ENCODE measurements at regions not wholly inside any gene's neighbourhood (a gene's known extent, or its start where the extent isn't known, plus 50 kb on each side); places are given as distances from the start of the nearest gene placed in this dataset.

GRCh38 chr6:125354649-125355048 is 52.9 kb upstream of the HDDC2 start:
- no peak overlapping the region for H3K4me3 ChIP-seq (ENCODE audit: low read depth in 1 of 2, low read length in 2 of 2)
- no peaks in the 10 kb centered on the region for H3K36me3 ChIP-seq (ENCODE audit: control insufficient read depth in 2 of 2, insufficient read depth in 2 of 2, low read length in 1 of 2)
- peaks cover 0 to 2% of the 10 kb centered on the region in 2 donors for H3K27me3 ChIP-seq (ENCODE audit: control insufficient read depth in 1 of 2, insufficient read depth in 2 of 2, low read length in 2 of 2)
- WGBS, 2 donors = 77 to 78% methylated on average over 3 of the region's 3 CpGs
- no peak overlapping the region for H3K27ac ChIP-seq (ENCODE audit: low read depth in 2 of 2, low read length in 1 of 2)
- no peaks in the 10 kb centered on the region for H3K4me1 ChIP-seq (ENCODE audit: control insufficient read depth in 2 of 2, insufficient read depth in 2 of 2, low read length in 1 of 2)
- H3K9me3 ChIP-seq (ENCODE audit: control insufficient read depth in 2 of 2, insufficient read depth in 1 of 2, low read depth in 1 of 2, low read length in 1 of 2) = no peaks in the 10 kb centered on the region

GRCh38 chr6:125356884-125357283 is 55.1 kb upstream of the HDDC2 start:
- Histone ChIP-seq H3K4me1 (ENCODE audit: control insufficient read depth in 2 of 2, insufficient read depth in 2 of 2, low read length in 1 of 2) (no peaks in the 10 kb centered on the region), H3K4me3 (ENCODE audit: low read depth in 1 of 2, low read length in 2 of 2) (no peak overlapping the region), H3K36me3 (ENCODE audit: control insufficient read depth in 2 of 2, insufficient read depth in 2 of 2, low read length in 1 of 2) (no peaks in the 10 kb centered on the region), H3K9me3 (ENCODE audit: control insufficient read depth in 2 of 2, insufficient read depth in 1 of 2, low read depth in 1 of 2, low read length in 1 of 2) (no peaks in the 10 kb centered on the region), H3K27ac (ENCODE audit: low read depth in 2 of 2, low read length in 1 of 2) (no peak overlapping the region), H3K27me3 (ENCODE audit: control insufficient read depth in 1 of 2, insufficient read depth in 2 of 2, low read length in 2 of 2) (peaks cover 0 to 2% of the 10 kb centered on the region in 2 donors)
- WGBS, 2 donors = 48 to 57% methylated on average over 5 of the region's 5 CpGs

GRCh38 chr6:125357515-125358256 is 55.9 kb upstream of the HDDC2 start:
- Histone ChIP-seq H3K9me3 (ENCODE audit: control insufficient read depth in 2 of 2, insufficient read depth in 1 of 2, low read depth in 1 of 2, low read length in 1 of 2) (no peaks in the 10 kb centered on the region), H3K36me3 (ENCODE audit: control insufficient read depth in 2 of 2, insufficient read depth in 2 of 2, low read length in 1 of 2) (no peaks in the 10 kb centered on the region), H3K4me1 (ENCODE audit: control insufficient read depth in 2 of 2, insufficient read depth in 2 of 2, low read length in 1 of 2) (no peaks in the 10 kb centered on the region), H3K27ac (ENCODE audit: low read depth in 2 of 2, low read length in 1 of 2) (no peak overlapping the region), H3K4me3 (ENCODE audit: low read depth in 1 of 2, low read length in 2 of 2) (no peak overlapping the region), H3K27me3 (ENCODE audit: control insufficient read depth in 1 of 2, insufficient read depth in 2 of 2, low read length in 2 of 2) (peaks cover 0 to 2% of the 10 kb centered on the region in 2 donors)
- WGBS, 2 donors = 30 to 34% methylated on average over 8 of the region's 8 CpGs

- H3K27me3 ChIP-seq (ENCODE audit: control insufficient read depth in 1 of 2, insufficient read depth in 2 of 2, low read length in 2 of 2) = peaks cover 0 to 3% of the 10 kb centered on the region in 2 donors
- 76 to 84% methylated on average over 3 of the region's 3 CpGs for WGBS, 2 donors
- H3K9me3 ChIP-seq (ENCODE audit: control insufficient read depth in 2 of 2, insufficient read depth in 1 of 2, low read depth in 1 of 2, low read length in 1 of 2) = no peaks in the 10 kb centered on the region
- no peaks in the 10 kb centered on the region for H3K36me3 ChIP-seq (ENCODE audit: control insufficient read depth in 2 of 2, insufficient read depth in 2 of 2, low read length in 1 of 2)
- H3K4me1 ChIP-seq (ENCODE audit: control insufficient read depth in 2 of 2, insufficient read depth in 2 of 2, low read length in 1 of 2) = peaks cover 0 to 4% of the 10 kb centered on the region in 2 donors
- H3K27ac ChIP-seq (ENCODE audit: low read depth in 2 of 2, low read length in 1 of 2) = no peak overlapping the region
- H3K4me3 ChIP-seq (ENCODE audit: low read depth in 1 of 2, low read length in 2 of 2) = no peak overlapping the region
Observed at GRCh38 chr6:125358898-125359297, 57.1 kb upstream of the HDDC2 start.

GRCh38 chr6:125361868-125362267 is 60.1 kb upstream of the HDDC2 start:
- no peaks in the 10 kb centered on the region for H3K36me3 ChIP-seq (ENCODE audit: control insufficient read depth in 2 of 2, insufficient read depth in 2 of 2, low read length in 1 of 2)
- H3K4me3 ChIP-seq (ENCODE audit: low read depth in 1 of 2, low read length in 2 of 2) = no peak overlapping the region
- H3K27me3 ChIP-seq (ENCODE audit: control insufficient read depth in 1 of 2, insufficient read depth in 2 of 2, low read length in 2 of 2) = peaks cover 0 to 3% of the 10 kb centered on the region in 2 donors
- H3K9me3 ChIP-seq (ENCODE audit: control insufficient read depth in 2 of 2, insufficient read depth in 1 of 2, low read depth in 1 of 2, low read length in 1 of 2) = no peaks in the 10 kb centered on the region
- 65 to 80% methylated on average over 2 of the region's 2 CpGs for WGBS, 2 donors
- no peak overlapping the region for H3K27ac ChIP-seq (ENCODE audit: low read depth in 2 of 2, low read length in 1 of 2)
- H3K4me1 ChIP-seq (ENCODE audit: control insufficient read depth in 2 of 2, insufficient read depth in 2 of 2, low read length in 1 of 2) = peaks cover 0 to 5% of the 10 kb centered on the region in 2 donors

- H3K9me3 ChIP-seq (ENCODE audit: control insufficient read depth in 2 of 2, insufficient read depth in 1 of 2, low read depth in 1 of 2, low read length in 1 of 2) = no peaks in the 10 kb centered on the region
- H3K27me3 ChIP-seq (ENCODE audit: control insufficient read depth in 1 of 2, insufficient read depth in 2 of 2, low read length in 2 of 2) = peaks cover 0 to 3% of the 10 kb centered on the region in 2 donors
- no peak overlapping the region for H3K27ac ChIP-seq (ENCODE audit: low read depth in 2 of 2, low read length in 1 of 2)
- H3K36me3 ChIP-seq (ENCODE audit: control insufficient read depth in 2 of 2, insufficient read depth in 2 of 2, low read length in 1 of 2) = no peaks in the 10 kb centered on the region
- peak overlapping the region; percentile 40 to 48 for H3K4me3 ChIP-seq (ENCODE audit: low read depth in 1 of 2, low read length in 2 of 2)
- WGBS, 2 donors = 2 to 3% methylated on average over 44 of the region's 44 CpGs
- peaks cover 0 to 5% of the 10 kb centered on the region in 2 donors for H3K4me1 ChIP-seq (ENCODE audit: control insufficient read depth in 2 of 2, insufficient read depth in 2 of 2, low read length in 1 of 2)
Observed at GRCh38 chr6:125363039-125363823, 61.5 kb upstream of the HDDC2 start.

GRCh38 chr6:125363824-125364165 is 62.0 kb upstream of the HDDC2 start:
- Histone ChIP-seq H3K4me1 (ENCODE audit: control insufficient read depth in 2 of 2, insufficient read depth in 2 of 2, low read length in 1 of 2) (peaks cover 0 to 5% of the 10 kb centered on the region in 2 donors), H3K9me3 (ENCODE audit: control insufficient read depth in 2 of 2, insufficient read depth in 1 of 2, low read depth in 1 of 2, low read length in 1 of 2) (no peaks in the 10 kb centered on the region), H3K27ac (ENCODE audit: low read depth in 2 of 2, low read length in 1 of 2) (no peak overlapping the region), H3K4me3 (ENCODE audit: low read depth in 1 of 2, low read length in 2 of 2) (peak overlapping the region; percentile 40 to 48), H3K27me3 (ENCODE audit: control insufficient read depth in 1 of 2, insufficient read depth in 2 of 2, low read length in 2 of 2) (peaks cover 0 to 3% of the 10 kb centered on the region in 2 donors), H3K36me3 (ENCODE audit: control insufficient read depth in 2 of 2, insufficient read depth in 2 of 2, low read length in 1 of 2) (no peaks in the 10 kb centered on the region)
- 29 to 41% methylated on average over 9 of the region's 9 CpGs for WGBS, 2 donors

GRCh38 chr6:125365230-125365629 is 63.5 kb upstream of the HDDC2 start:
- Histone ChIP-seq H3K4me3 (ENCODE audit: low read depth in 1 of 2, low read length in 2 of 2) (no peak overlapping the region), H3K27me3 (ENCODE audit: control insufficient read depth in 1 of 2, insufficient read depth in 2 of 2, low read length in 2 of 2) (peaks cover 0 to 3% of the 10 kb centered on the region in 2 donors), H3K36me3 (ENCODE audit: control insufficient read depth in 2 of 2, insufficient read depth in 2 of 2, low read length in 1 of 2) (no peaks in the 10 kb centered on the region), H3K27ac (ENCODE audit: low read depth in 2 of 2, low read length in 1 of 2) (no peak overlapping the region), H3K4me1 (ENCODE audit: control insufficient read depth in 2 of 2, insufficient read depth in 2 of 2, low read length in 1 of 2) (peaks cover 0 to 5% of the 10 kb centered on the region in 2 donors), H3K9me3 (ENCODE audit: control insufficient read depth in 2 of 2, insufficient read depth in 1 of 2, low read depth in 1 of 2, low read length in 1 of 2) (no peaks in the 10 kb centered on the region)
- WGBS, 2 donors = 78 to 86% methylated on average over 5 of the region's 5 CpGs

- 87 to 92% methylated on average over 3 of the region's 3 CpGs for WGBS, 2 donors
- Histone ChIP-seq H3K27ac (ENCODE audit: low read depth in 2 of 2, low read length in 1 of 2) (no peak overlapping the region), H3K9me3 (ENCODE audit: control insufficient read depth in 2 of 2, insufficient read depth in 1 of 2, low read depth in 1 of 2, low read length in 1 of 2) (no peaks in the 10 kb centered on the region)
Observed at GRCh38 chr6:125367036-125367782, 65.4 kb upstream of the HDDC2 start.

More at GRCh38 chr6:125367036-125367782, 65.4 kb upstream of the HDDC2 start:
- Histone ChIP-seq H3K4me3 (ENCODE audit: low read depth in 1 of 2, low read length in 2 of 2) (no peak overlapping the region), H3K4me1 (ENCODE audit: control insufficient read depth in 2 of 2, insufficient read depth in 2 of 2, low read length in 1 of 2) (peaks cover 0 to 5% of the 10 kb centered on the region in 2 donors), H3K27me3 (ENCODE audit: control insufficient read depth in 1 of 2, insufficient read depth in 2 of 2, low read length in 2 of 2) (peaks cover 0 to 3% of the 10 kb centered on the region in 2 donors), H3K36me3 (ENCODE audit: control insufficient read depth in 2 of 2, insufficient read depth in 2 of 2, low read length in 1 of 2) (no peaks in the 10 kb centered on the region)

All from esophagus (tissue), 2 donors.